ENCODE measurements at regions not wholly inside any gene's neighbourhood (a gene's known extent, or its start where the extent isn't known, plus 50 kb on each side); places are given as distances from the start of the nearest gene placed in this dataset.

GRCh38 chr12:4011597-4011996, 138.4 kb upstream of the PARP11 start:
- Histone ChIP-seq H3K36me3 (ENCODE audit: control insufficient read depth, insufficient read depth, low read length) (no peaks in the 10 kb centered on the region), H4K5ac (ENCODE audit: low read depth, low read length) (no peak overlapping the region), H2BK15ac (ENCODE audit: low read depth, low read length) (no peak overlapping the region), H3K4me2 (ENCODE audit: low read depth, low read length) (no peak overlapping the region), H3K56ac (ENCODE audit: extremely low read depth, insufficient read depth, low read length) (no peak overlapping the region), H4K91ac (ENCODE audit: insufficient read depth, low read depth, low read length) (no peak overlapping the region), H4K20me1 (ENCODE audit: insufficient read depth, low read length) (no peaks in the 10 kb centered on the region), H3K79me1 (ENCODE audit: low read depth in 1 of 2, low read length in 2 of 2) (no peaks in the 10 kb centered on the region), H3K9me3 (ENCODE audit: control insufficient read depth, insufficient read depth, low read length) (no peaks in the 10 kb centered on the region), H2BK120ac (ENCODE audit: low read depth, low read length) (no peak overlapping the region), H3K23ac (ENCODE audit: low read depth, low read length) (no peak overlapping the region), H4K8ac (ENCODE audit: low read depth in 2 of 2, low read length in 2 of 2) (no peak overlapping the region), H3K27ac (ENCODE audit: insufficient read depth, low read length) (no peak overlapping the region), H3K4ac (ENCODE audit: low read depth, low read length) (no peak overlapping the region), H3K27me3 (ENCODE audit: control insufficient read depth, insufficient read depth, low read length) (peaks cover 4% of the 10 kb centered on the region; the same call in 1 of the 2 replicates), H3K4me3 (ENCODE audit: insufficient read depth, low read depth, low read length) (no peak overlapping the region), H2AFZ (replicated peaks; ENCODE audit: low read length, poor library complexity) (no peak overlapping the region), H3K4me1 (ENCODE audit: control insufficient read depth, insufficient read depth, low read length) (no peaks in the 10 kb centered on the region), H2BK20ac (ENCODE audit: low read depth, low read length) (no peak overlapping the region), H2BK5ac (ENCODE audit: low read depth, low read length, poor library complexity, severe bottlenecking) (no peak overlapping the region), H3K9ac (ENCODE audit: low read depth, low read length) (no peak overlapping the region), H3K14ac (replicated peaks; ENCODE audit: low read depth, low read length) (no peak overlapping the region), H2AK9ac (replicated peaks; ENCODE audit: low read depth, low read length, poor library complexity) (peak overlapping the region; percentile 28), H3K18ac (ENCODE audit: low read depth, low read length) (no peak overlapping the region), H3K9me1 (ENCODE audit: insufficient read depth, low read length) (no peaks in the 10 kb centered on the region), H2AK5ac (ENCODE audit: low read depth, low read length) (no peak overlapping the region)
- intact Hi-C loops (cut with micrococcal nuclease) (no loop called here), in situ Hi-C loops (cut with MboI; ENCODE audit: low sequenced_read_pairs) (no loop called here), dilution Hi-C loops (cut with HindIII; ENCODE audit: low sequenced_read_pairs, unreplicated experiment) (no loop called here)
- no TSS peak for BruUV-seq (replicated peaks)
- no peak for ATAC-seq (ENCODE audit: low read depth)
- DNase-seq, result no peak
- WGBS, 2 experiments (ENCODE audit: extremely low coverage in 2 of 2, insufficient read length in 1 of 2), result 67% methylated on average over 1 of the region's 5 CpGs; no CpG with 5 or more reads in 1 of the 2 experiments
- ChIA-PET CTCF (no interaction called here), POLR2A (ENCODE audit: unreplicated experiment) (interaction anchor here (0.7 kb wide), 1 partner anchor 153 kb away, joined by 3 read pairs; no protein-coding TSS in a partner anchor)
- TF ChIP-seq RCOR1 (IDR thresholded peaks at IDR 0.05; ENCODE audit: insufficient replicate concordance, low read length), result no peak
- no peak for TF ChIP-seq CTCF (conservative IDR thresholded peaks at IDR 0.05; ENCODE audit: low read depth, low read length)
- no peak for TF ChIP-seq BHLHE40 (IDR thresholded peaks at IDR 0.05; ENCODE audit: low read depth, low read length)
- TF ChIP-seq CHD1 (IDR thresholded peaks at IDR 0.05; ENCODE audit: low read depth, low read length), result no peak
- TF ChIP-seq MAZ (IDR thresholded peaks at IDR 0.05; ENCODE audit: borderline replicate concordance, low read depth, low read length), result no peak
- TF ChIP-seq NFE2L2 (IDR thresholded peaks at IDR 0.05; ENCODE audit: low read depth, low read length), result no peak
- no peak for TF ChIP-seq SMC3 (IDR thresholded peaks at IDR 0.05; ENCODE audit: low read depth, low read length)
- no peak for TF ChIP-seq CEBPB (IDR thresholded peaks at IDR 0.05; ENCODE audit: low read depth, low read length)
- no peak for TF ChIP-seq RFX5 (IDR thresholded peaks at IDR 0.05; ENCODE audit: low read depth, low read length)
- TF ChIP-seq, protein P1, sequence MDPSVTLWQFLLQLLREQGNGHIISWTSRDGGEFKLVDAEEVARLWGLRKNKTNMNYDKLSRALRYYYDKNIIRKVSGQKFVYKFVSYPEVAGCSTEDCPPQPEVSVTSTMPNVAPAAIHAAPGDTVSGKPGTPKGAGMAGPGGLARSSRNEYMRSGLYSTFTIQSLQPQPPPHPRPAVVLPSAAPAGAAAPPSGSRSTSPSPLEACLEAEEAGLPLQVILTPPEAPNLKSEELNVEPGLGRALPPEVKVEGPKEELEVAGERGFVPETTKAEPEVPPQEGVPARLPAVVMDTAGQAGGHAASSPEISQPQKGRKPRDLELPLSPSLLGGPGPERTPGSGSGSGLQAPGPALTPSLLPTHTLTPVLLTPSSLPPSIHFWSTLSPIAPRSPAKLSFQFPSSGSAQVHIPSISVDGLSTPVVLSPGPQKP (IDR thresholded peaks at IDR 0.05; ENCODE audit: borderline replicate concordance, low read depth, low read length), result no peak
- TF ChIP-seq FOS (IDR thresholded peaks at IDR 0.05; ENCODE audit: low read depth, low read length), result no peak
- TF ChIP-seq MXI1 (IDR thresholded peaks at IDR 0.05; ENCODE audit: borderline replicate concordance, low read depth, low read length), result no peak
- no peak for TF ChIP-seq USF2 (IDR thresholded peaks at IDR 0.05; ENCODE audit: low read depth, low read length)
- no peak for TF ChIP-seq RAD21 (IDR thresholded peaks at IDR 0.05; ENCODE audit: low read length)
- TF ChIP-seq MAFK (IDR thresholded peaks at IDR 0.05; ENCODE audit: low read depth, low read length), result no peak
- no peak for TF ChIP-seq POLR2A (IDR thresholded peaks at IDR 0.05; ENCODE audit: low read depth, low read length)

Measured in IMR-90 (cell line).